GM18507 (cell line): ENCODE measurements at regions not wholly inside any gene's neighbourhood (a gene's known extent, or its start where the extent isn't known, plus 50 kb on each side); places are given as distances from the start of the nearest gene placed in this dataset.

Source experiments
- DNase-seq: peaks from one replicate; pipeline ENCODE4 v3.0.0; 2011; ENCODE audit warnings: low read depth; ENCODE audit not compliant: insufficient read length; ENCODE audit errors: extremely low spot score
- FAIRE-seq: peaks from 2 replicates; lab custom pipeline; 2011; peaks lifted over from hg19 to GRCh38; lab: Jason Lieb, UNC

DNA sequence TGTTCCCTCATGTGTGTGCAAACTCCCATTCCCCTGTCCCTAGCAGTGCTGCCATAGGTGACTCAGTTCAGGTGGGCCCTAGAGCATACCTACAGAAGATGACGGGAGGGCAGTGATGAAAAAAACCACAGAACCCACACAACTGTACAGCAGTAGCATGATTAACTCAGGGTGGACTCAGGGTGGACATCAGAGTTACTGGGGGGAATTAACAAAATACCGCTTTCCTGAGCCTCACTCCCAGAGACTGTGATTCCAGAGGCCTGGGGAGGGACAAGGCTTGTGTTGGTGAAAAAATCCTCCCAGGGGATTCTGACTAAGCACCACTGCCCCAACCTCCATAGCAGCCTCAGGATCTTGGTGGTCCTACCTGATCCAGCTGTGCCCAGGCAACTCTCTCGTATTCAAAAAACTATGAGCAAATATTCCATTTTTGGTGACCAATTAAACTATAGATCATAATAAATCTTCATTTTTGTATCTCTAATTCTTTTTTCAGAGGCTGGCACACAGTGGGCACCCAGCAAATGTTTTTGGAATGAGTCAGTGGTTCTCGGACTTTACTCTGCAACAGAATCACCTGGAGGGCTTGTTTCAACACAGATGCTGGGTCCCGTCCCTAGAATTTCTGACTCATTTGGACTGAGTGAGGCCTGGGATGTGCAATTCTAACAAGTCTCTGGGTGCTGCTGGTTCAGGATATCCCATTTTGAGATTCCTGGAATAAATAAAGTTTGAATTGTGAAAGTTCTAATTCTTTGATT is 84.1 kb upstream of the NABP1 start:
- FAIRE-seq (no peak), DNase-seq (no peak)

- FAIRE-seq (no peak), DNase-seq (no peak)
These were observed 80.7 kb upstream of the NABP1 start for GRCh38 chr2:191597186-191597751.

DNA sequence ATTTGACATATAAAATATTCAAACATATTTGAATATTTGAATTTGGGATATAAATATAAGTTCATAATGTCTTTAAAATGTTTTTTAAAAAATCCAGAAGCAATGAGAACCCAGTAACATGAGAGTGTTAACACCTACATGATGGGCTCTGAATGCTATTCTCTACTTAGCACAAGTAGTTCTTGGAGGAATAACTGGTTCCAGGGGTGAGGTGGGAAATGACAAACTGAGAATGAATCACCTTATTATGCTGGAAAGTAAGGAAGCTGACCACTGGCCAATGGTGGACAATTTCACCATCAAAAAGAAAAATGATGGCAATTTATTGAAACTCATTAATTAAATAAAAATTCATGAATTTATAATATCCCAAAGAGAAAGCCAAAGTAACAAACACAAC is 79.6 kb upstream of the NABP1 start:
- DNase-seq: no peak
- FAIRE-seq: no peak

DNA sequence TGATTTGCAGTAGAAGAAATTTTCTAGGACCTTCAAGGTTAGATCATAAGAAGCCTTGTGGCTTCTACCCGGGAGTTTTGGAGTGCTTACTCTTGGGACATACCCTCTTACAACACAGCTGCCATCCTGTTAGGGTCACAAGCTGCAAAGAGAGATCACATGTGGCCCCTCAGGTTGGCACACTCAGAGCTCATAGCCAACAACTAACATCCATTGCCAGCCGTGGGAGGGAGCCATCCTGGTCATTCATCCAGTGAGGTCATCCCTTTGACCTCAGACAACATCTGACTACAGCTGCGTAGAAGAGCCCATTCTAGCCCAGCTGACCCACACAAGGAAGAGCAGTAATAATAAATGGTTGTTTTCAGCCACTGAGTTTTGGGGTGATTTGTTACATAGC is 76.9 kb upstream of the NABP1 start:
- DNase-seq (no peak), FAIRE-seq (no peak)

DNA sequence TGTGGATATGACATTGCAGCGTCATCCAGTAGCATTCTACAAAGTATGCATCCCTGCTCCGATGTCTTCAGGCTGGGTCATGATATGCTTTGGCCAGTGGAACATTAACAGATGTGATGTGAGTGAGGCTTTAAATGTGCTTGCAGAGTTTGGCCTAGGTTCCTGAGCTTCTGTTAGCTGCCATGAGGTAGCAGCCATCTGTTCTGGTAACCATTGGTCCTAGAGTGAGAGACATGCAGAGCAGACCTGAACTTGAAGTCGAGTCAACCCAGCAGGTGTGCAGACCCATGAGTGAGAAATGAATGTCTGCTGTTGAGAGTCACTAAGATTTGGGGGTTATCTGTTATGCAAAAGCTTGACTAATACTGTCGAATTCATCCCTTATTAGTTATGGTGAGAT is 73.8 kb upstream of the NABP1 start:
- no peak for DNase-seq
- FAIRE-seq: no peak

- no peak for FAIRE-seq
These were observed 70.8 kb upstream of the NABP1 start for GRCh38 chr2:191607096-191607495.

GRCh38 chr2:191610756-191611155 is 67.2 kb upstream of the NABP1 start:
- FAIRE-seq (peak; percentile 48), DNase-seq (no peak)

More at GRCh38 chr2:191607096-191607495, 70.8 kb upstream of the NABP1 start:
- no peak for DNase-seq

DNA sequence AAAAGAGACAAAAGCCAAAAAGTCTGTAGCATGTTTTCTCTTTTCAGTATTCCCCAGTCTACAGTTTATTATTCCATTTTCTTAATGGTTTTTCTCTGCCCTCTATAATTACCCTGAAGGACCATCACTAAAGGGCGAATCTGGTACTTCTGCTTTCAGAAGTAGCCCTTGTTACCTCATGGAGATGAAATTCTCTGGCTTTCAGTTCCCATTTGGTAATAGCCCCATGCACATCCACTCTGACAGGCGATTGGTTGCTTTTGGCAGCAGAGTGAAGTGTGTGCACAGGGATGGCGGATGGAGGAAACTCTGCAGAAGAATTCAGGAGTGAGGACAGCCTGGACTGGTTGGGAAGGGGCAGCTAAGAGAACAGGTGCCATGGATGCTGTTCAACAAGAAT is 66.3 kb upstream of the NABP1 start:
- DNase-seq (peak; percentile 18), FAIRE-seq (peak; percentile 84)

- FAIRE-seq: no peak
- DNase-seq: no peak
These were observed 65.4 kb upstream of the NABP1 start for GRCh38 chr2:191612496-191612895.

- DNase-seq (no peak), FAIRE-seq (no peak)
These were observed 63.2 kb upstream of the NABP1 start for GRCh38 chr2:191614759-191615158.

GRCh38 chr2:191615596-191615995 is 62.3 kb upstream of the NABP1 start:
- DNase-seq (no peak), FAIRE-seq (no peak)

DNA sequence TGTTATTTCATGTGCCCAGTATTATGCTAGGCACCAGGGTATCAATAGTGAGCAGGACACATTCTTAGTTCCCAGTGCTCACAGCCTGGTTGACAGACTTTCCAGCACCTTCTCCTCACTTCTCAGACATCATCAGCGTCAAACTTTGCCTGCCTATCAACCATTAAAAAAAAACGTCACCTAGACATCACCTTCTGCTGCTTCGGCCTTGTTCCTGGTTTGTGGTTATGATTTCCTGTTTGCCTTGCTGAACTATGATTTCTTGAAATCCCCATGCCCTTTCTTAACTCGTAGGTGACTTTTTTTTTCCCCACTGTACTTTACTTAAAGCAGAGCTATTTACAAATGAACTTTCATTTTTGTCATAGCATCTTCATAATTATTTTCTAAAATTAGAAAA is 60.4 kb upstream of the NABP1 start:
- FAIRE-seq (peak; percentile 98), DNase-seq (peak; percentile 18)

DNA sequence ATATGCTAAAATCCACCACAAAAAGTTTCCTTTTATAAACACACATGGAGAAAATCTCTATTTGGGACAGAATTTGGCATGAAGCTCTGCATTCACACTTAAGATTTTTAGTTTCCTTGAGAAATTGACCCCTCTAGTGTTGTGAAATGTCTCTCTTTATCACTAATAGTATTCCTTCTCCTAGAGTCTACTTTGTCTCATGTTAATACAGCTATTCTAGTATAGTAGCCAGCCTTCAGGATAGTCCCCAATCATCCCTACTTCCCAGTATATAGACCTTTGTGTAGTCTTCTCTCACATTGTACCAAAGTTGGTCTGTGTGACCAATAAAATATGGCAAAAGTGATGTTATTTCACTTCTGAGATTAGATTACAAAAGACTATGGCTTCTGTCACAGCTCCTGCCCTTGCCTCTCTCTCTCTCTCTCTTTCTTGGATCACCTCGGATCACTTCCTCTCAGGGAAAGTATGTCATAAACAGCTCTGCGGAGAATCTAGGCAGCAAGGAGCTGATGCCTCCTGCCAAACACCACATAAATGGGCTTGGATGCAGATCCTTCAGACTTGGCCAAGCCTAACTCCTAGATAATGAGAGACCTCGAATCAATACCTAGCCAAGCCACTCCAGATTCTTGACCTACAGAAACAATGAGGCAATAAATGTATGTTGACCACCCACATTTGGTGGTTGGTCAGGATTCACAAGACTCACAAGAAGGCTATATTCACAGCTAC is 59.7 kb upstream of the NABP1 start:
- peak; percentile 29 for FAIRE-seq
- no peak for DNase-seq

- FAIRE-seq (no peak), DNase-seq (no peak)
These were observed 59.1 kb upstream of the NABP1 start for GRCh38 chr2:191618786-191619185.

DNA sequence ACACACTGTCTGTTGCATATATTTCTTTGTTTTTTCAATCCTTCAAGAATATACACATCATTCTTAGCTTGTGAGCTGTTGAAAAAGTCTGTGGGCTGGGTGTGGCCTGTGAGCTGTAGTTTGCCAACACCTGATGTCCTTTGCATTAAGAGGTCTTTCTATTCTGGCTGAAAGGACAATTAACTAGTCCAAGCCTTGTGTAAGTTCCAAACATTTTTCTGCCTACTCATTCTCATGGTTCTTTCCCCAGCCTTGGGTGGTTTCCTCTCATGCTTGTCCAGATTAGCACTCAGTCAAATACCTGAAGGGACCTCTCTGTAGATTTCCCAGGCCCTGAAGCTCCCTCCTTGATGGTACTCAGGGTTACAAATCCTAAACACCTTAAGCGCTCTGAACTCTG is 57.8 kb upstream of the NABP1 start:
- FAIRE-seq (no peak), DNase-seq (no peak)

DNA sequence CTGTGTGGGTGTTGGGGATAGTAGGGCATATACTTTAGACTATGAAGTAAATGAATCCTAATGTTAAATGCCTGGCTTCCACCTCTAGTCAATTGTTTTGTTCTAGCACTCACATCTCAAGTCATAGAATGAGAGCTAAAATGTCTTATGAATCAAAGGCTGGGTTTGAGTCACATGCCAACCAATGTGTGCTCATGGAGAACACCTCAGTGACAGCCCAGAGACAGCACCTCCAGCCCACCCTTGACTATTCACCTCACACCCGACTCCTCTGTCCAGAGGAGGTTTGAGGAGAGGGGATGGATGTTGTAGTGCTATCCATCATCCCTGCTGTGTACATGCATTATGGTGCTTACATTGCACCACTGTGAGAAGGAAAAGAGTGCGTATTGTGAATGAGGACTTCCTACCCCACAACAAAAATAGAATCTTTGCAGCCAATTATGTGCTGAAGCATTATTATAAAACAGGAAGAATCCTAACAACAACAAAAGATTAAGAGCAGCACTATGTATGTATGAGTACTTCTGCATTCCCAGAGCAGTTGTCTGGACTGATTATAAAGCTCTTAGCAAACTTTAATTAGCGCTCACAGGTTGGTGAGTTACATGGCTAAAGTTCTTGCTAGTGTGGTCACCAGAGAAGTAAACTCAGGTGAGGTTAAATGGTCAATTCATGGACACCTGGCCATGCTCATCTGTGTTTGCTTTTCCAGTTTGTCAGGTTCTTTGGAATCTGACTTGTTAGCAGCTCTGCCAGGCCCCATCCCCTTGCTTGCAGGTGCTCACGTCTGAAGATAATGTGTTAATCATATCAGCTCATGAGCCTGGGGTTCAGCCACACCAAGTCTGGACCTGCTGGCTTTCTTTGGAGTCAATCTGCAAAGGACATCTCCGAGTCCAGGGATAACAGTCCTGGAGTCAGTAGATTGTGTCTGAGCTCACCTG is 55.3 kb upstream of the NABP1 start:
- DNase-seq: no peak
- no peak for FAIRE-seq

- DNase-seq: no peak
- peak; percentile 72 for FAIRE-seq
These were observed 52.9 kb upstream of the NABP1 start for GRCh38 chr2:191625016-191625415.

GRCh38 chr2:191625446-191625845 is 52.5 kb upstream of the NABP1 start:
- DNase-seq: no peak
- no peak for FAIRE-seq

DNA sequence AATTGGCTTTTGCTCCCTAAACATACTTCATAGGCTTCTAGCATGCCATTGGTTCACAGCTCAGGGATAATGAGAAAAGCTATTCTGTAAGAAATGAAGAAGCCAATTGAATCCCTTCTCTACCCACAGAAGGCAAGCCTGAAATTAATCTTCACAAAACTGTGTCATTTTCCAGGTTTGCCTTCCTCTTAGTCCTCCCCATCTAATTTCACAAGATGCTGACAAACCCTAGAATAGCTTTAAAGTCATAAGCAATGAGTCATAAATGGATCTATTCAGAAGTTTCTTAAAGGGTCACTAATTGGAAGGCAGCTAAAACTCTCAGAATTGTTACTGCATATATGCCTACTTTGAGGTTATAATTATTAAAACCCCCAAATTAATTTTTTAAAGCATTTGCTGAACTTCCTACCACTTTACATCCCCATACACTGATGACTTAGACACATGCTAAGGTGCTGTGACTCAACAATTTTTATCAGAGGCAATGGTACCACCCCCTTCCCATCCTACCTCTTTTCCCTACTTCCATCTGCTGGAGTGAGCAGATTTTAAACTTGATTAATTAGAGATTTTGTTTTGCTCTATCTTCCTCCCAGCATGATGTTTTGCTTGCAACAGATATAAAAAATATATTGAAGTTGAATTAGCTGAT is 51.3 kb upstream of the NABP1 start:
- FAIRE-seq (no peak), DNase-seq (no peak)
